DMS153 treated with DMSO at 0.1 percent for 48 hours (cell line): ENCODE measurements at regions not wholly inside any gene's neighbourhood (a gene's known extent, or its start where the extent isn't known, plus 50 kb on each side); places are given as distances from the start of the nearest gene placed in this dataset.
A peak's percentile ranks its signal among the peaks of the same experiment; 100 is the strongest.
"Not testable (repeated sequence)": the region's sequence is repeated elsewhere in the genome, so short reads cannot be mapped to it uniquely, and the experiment has no call there.

ENCODE experiments used
- DNase-seq: peaks from one replicate; lab custom pipeline; 2025; ENCODE audit not compliant: unreplicated experiment; lab: John Stamatoyannopoulos, UW

GRCh38 chr3:177336873-177337450 is 139.7 kb upstream of the TBL1XR1 start:
- no peak for DNase-seq

GRCh38 chr3:177337541-177338331 is 140.5 kb upstream of the TBL1XR1 start:
- no peak for DNase-seq

GRCh38 chr3:177338697-177339219 is 141.5 kb upstream of the TBL1XR1 start:
- no peak for DNase-seq

GRCh38 chr3:177339220-177339703 is 142.0 kb upstream of the TBL1XR1 start:
- not testable (repeated sequence) for DNase-seq

- no peak for DNase-seq
Measured at GRCh38 chr3:177340243-177340830, 143.1 kb upstream of the TBL1XR1 start.

- no peak for DNase-seq
Measured at GRCh38 chr3:177341736-177342419, 144.6 kb upstream of the TBL1XR1 start.

- DNase-seq, result no peak
Measured at GRCh38 chr3:177343122-177343625, 145.9 kb upstream of the TBL1XR1 start.

- DNase-seq, result peak; percentile 85
Measured at GRCh38 chr3:177345049-177345972, 148.0 kb upstream of the TBL1XR1 start.

GRCh38 chr3:177345973-177346503 is 148.8 kb upstream of the TBL1XR1 start:
- no peak for DNase-seq

GRCh38 chr3:177346878-177347277 is 149.6 kb upstream of the TBL1XR1 start:
- DNase-seq, result no peak

- no peak for DNase-seq
Measured at GRCh38 chr3:177347611-177348010, 150.3 kb upstream of the TBL1XR1 start.

GRCh38 chr3:177348974-177349373 is 151.7 kb upstream of the TBL1XR1 start:
- no peak for DNase-seq

- DNase-seq, result no peak
Measured at GRCh38 chr3:177349384-177349783, 152.1 kb upstream of the TBL1XR1 start.

- no peak for DNase-seq
Measured at GRCh38 chr3:177350121-177350520, 152.8 kb upstream of the TBL1XR1 start.

- no peak for DNase-seq
Measured at GRCh38 chr3:177351206-177351605, 153.9 kb upstream of the TBL1XR1 start.

- DNase-seq, result no peak
Measured at GRCh38 chr3:177351757-177352158, 154.5 kb upstream of the TBL1XR1 start.

- DNase-seq, result no peak
Measured at GRCh38 chr3:177352424-177352823, 155.1 kb upstream of the TBL1XR1 start.

- DNase-seq, result no peak
Measured at GRCh38 chr3:177353140-177353539, 155.9 kb upstream of the TBL1XR1 start.

GRCh38 chr3:177353879-177354278 is 156.6 kb upstream of the TBL1XR1 start:
- not testable (repeated sequence) for DNase-seq

- no peak for DNase-seq
Measured at GRCh38 chr3:177354466-177354865, 157.2 kb upstream of the TBL1XR1 start.
